NB4 (cell line): ENCODE measurements at regions not wholly inside any gene's neighbourhood (a gene's known extent, or its start where the extent isn't known, plus 50 kb on each side); places are given as distances from the start of the nearest gene placed in this dataset.

Experiments
- DNase-seq: peaks from one replicate; pipeline ENCODE4 v3.0.0; 2010; ENCODE audit warnings: low read depth
- H3K4me3 ChIP-seq: one replicate; pipeline ENCODE4 v1.5.1; 2011; ENCODE audit warnings: mild to moderate bottlenecking, low read depth, low read length, moderate library complexity
- CTCF ChIP-seq: IDR thresholded peaks from one replicate; pipeline ENCODE4 v1.5.1; 2012; ENCODE audit warnings: low read depth, low read length
- MYC ChIP-seq: IDR thresholded peaks from 2 replicates; pipeline ENCODE4 v1.6.1; 2011; ENCODE audit warnings: low read depth, low read length
- POLR2A ChIP-seq: IDR thresholded peaks from 2 replicates; pipeline ENCODE4 v1.6.1; 2011; ENCODE audit warnings: mild to moderate bottlenecking; ENCODE audit not compliant: insufficient read length; ENCODE audit errors: extremely low read depth
- TF ChIP-seq, protein P1 (sequence below): IDR thresholded peaks from 2 replicates; pipeline ENCODE4 v1.6.1; 2011; ENCODE audit warnings: low read depth, low read length

DNA sequence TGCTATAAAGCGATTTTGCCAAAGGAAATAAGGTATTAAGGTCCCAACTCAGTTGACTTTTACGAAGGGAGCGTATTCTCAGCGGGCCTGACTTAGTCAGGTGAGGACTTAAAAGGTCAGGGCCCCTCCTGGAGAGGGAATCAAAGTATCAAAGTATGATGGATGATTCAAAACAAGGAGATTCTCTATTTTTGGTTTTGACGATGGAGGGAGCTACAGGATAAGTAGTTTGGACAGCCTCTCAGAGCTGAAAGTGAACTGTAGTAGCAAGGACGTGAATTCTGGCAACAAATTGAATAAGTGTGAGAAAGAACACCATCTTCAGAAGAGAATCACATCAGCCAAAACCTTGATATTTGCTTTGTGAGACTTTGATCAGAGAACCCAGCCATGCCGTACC is 1186.5 kb downstream of the SI start:
- TF ChIP-seq CTCF (no peak), MYC (no peak), POLR2A (no peak)
- TF ChIP-seq, protein P1, sequence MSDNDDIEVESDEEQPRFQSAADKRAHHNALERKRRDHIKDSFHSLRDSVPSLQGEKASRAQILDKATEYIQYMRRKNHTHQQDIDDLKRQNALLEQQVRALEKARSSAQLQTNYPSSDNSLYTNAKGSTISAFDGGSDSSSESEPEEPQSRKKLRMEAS, result no peak
- no peak for DNase-seq
- no peak overlapping the region for H3K4me3 ChIP-seq

- no peak overlapping the region for H3K4me3 ChIP-seq
- no peak for TF ChIP-seq POLR2A
- TF ChIP-seq CTCF, result no peak
- TF ChIP-seq MYC, result no peak
- TF ChIP-seq, protein P1, result no peak
- DNase-seq, result no peak
Measured at GRCh38 chr3:163890661-163891060, 1187.6 kb downstream of the SI start.

DNA sequence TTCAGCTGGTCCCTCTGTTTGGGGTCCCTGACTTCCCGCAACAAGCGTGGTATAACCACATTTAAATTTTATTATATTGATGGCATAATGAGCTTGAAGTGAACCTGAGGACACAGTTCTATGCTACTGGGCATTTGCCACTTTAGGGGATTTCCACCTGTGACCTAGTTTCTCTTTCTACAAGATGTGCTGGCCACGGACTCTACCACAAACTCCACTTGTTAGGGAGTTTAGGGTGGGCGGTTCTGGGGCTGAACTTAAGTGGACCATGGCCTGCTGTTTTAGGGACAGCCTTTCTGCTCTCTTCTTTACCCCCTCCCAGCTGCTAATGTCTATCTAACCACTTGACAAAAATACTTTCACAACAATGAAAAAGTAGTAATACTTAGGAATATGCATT is 1199.1 kb downstream of the SI start:
- TF ChIP-seq POLR2A, result no peak
- TF ChIP-seq CTCF, result no peak
- no peak for TF ChIP-seq MYC
- TF ChIP-seq, protein P1, result no peak
- H3K4me3 ChIP-seq, result no peak overlapping the region
- no peak for DNase-seq

- TF ChIP-seq MYC (no peak), POLR2A (no peak), CTCF (no peak)
- TF ChIP-seq, protein P1, result no peak
- no peak for DNase-seq
- no peak overlapping the region for H3K4me3 ChIP-seq
Measured at GRCh38 chr3:163878396-163878795, 1199.9 kb downstream of the SI start.

DNA sequence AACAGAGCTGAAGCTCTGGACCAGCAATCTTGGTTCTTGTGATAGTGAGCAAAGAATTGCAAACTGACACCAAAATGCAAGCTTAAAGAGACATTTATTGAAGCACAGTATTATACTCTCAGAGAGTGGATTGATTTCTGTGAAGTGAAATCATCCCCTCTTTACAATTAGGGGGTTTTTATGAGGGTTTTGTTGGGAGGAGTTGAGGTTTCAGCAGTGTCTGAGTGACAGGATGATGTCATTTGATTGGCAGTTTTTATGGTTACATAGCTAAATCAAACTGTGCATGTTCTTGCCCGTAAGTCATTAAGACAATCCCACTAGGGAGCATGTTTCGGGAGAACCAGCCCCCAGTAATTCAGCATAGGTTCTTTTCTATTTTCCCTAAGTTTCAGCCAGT is 1200.5 kb downstream of the SI start:
- TF ChIP-seq CTCF (no peak), MYC (no peak), POLR2A (no peak)
- TF ChIP-seq, protein P1, result no peak
- no peak overlapping the region for H3K4me3 ChIP-seq
- DNase-seq, result no peak

GRCh38 chr3:163863146-163863545 is 1215.2 kb downstream of the SI start:
- H3K4me3 ChIP-seq, result no peak overlapping the region
- no peak for DNase-seq
- TF ChIP-seq MYC (no peak), CTCF (no peak), POLR2A (no peak)
- TF ChIP-seq, protein P1, result no peak
